ENCODE measurements at regions not wholly inside any gene's neighbourhood (a gene's known extent, or its start where the extent isn't known, plus 50 kb on each side); places are given as distances from the start of the nearest gene placed in this dataset.

GRCh38 chr2:189937691-189938090 is 124.8 kb downstream of the MSTN start:
- Histone ChIP-seq H3T11ph (ENCODE audit: low read length) (no peak overlapping the region), H3K27me3 (ENCODE audit: insufficient read depth, low read length) (no peaks in the 10 kb centered on the region), H2BK12ac (ENCODE audit: insufficient read length, low read depth, low read length) (no peak overlapping the region), H3K4ac (ENCODE audit: low read depth, low read length) (no peak overlapping the region), H3K9me3 (ENCODE audit: control insufficient read depth, low read depth, low read length) (no peaks in the 10 kb centered on the region), H3K79me2 (ENCODE audit: insufficient read depth, low read length) (no peaks in the 10 kb centered on the region), H3K14ac (ENCODE audit: insufficient read depth, low read length) (no peak overlapping the region), H2BK120ac (ENCODE audit: low read depth, low read length, poor library complexity, severe bottlenecking) (no peak overlapping the region), H2BK15ac (ENCODE audit: low read depth, low read length) (no peak overlapping the region), H4K20me1 (ENCODE audit: control insufficient read depth, insufficient read depth, insufficient read length) (no peaks in the 10 kb centered on the region), H2AK5ac (ENCODE audit: insufficient read length, low read length) (no peak overlapping the region), H3K27ac (ENCODE audit: insufficient read length, low read depth, low read length) (no peak overlapping the region), H3K4me1 (ENCODE audit: insufficient read depth, low read length) (no peaks in the 10 kb centered on the region), H3K79me1 (ENCODE audit: insufficient read depth, low read depth, low read length, poor library complexity, severe bottlenecking) (no peaks in the 10 kb centered on the region), H3K23me2 (ENCODE audit: insufficient read length, low read depth, low read length, poor library complexity, severe bottlenecking) (no peaks in the 10 kb centered on the region), H4K8ac (replicated peaks; ENCODE audit: insufficient read length, low read depth, low read length) (no peak overlapping the region), H2AFZ (ENCODE audit: low read length) (no peak overlapping the region), H4K91ac (ENCODE audit: insufficient read length, low read depth, low read length) (no peak overlapping the region), H3K9ac (ENCODE audit: extremely low read depth, insufficient read length, low read length) (no peak overlapping the region), H4K5ac (ENCODE audit: insufficient read length, low read depth, low read length) (no peak overlapping the region), H3K18ac (ENCODE audit: insufficient read length, low read depth, low read length) (no peak overlapping the region), H3K4me2 (ENCODE audit: insufficient read depth, insufficient read length, low read length) (no peak overlapping the region), H2BK20ac (ENCODE audit: low read depth, low read length, poor library complexity, severe bottlenecking) (no peak overlapping the region), H3K56ac (ENCODE audit: insufficient read length, low read depth, low read length) (no peak overlapping the region), H2BK5ac (ENCODE audit: insufficient read length, low read length) (no peak overlapping the region), H3K23ac (ENCODE audit: insufficient read length, low read depth, low read length) (no peak overlapping the region)
- no peak overlapping the region for H3K27ac Mint-ChIP-seq
- WGBS (ENCODE audit: extremely low coverage, insufficient read length, low lambda C conversion rate): no CpG with 5 or more reads among the region's 2 CpGs
- H3K9me3 Mint-ChIP-seq: peaks cover 30 to 34% of the 10 kb centered on the region in 2 experiments
- no peak for DNase-seq
- no peaks in the 10 kb centered on the region for H3K27me3 Mint-ChIP-seq (ENCODE audit: low read depth)
- no peak overlapping the region for H3K4me3 Mint-ChIP-seq
- H3K4me1 Mint-ChIP-seq: no peaks in the 10 kb centered on the region
- peaks cover 5 to 22% (median 6%) of the 10 kb centered on the region in 3 experiments for H3K36me3 Mint-ChIP-seq (ENCODE audit: insufficient read depth in 1 of 3, low read depth in 3 of 3)
- TF ChIP-seq, protein P1, sequence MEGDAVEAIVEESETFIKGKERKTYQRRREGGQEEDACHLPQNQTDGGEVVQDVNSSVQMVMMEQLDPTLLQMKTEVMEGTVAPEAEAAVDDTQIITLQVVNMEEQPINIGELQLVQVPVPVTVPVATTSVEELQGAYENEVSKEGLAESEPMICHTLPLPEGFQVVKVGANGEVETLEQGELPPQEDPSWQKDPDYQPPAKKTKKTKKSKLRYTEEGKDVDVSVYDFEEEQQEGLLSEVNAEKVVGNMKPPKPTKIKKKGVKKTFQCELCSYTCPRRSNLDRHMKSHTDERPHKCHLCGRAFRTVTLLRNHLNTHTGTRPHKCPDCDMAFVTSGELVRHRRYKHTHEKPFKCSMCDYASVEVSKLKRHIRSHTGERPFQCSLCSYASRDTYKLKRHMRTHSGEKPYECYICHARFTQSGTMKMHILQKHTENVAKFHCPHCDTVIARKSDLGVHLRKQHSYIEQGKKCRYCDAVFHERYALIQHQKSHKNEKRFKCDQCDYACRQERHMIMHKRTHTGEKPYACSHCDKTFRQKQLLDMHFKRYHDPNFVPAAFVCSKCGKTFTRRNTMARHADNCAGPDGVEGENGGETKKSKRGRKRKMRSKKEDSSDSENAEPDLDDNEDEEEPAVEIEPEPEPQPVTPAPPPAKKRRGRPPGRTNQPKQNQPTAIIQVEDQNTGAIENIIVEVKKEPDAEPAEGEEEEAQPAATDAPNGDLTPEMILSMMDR (conservative IDR thresholded peaks at IDR 0.05): no peak
